RWPE2 (cell line): ENCODE measurements at regions not wholly inside any gene's neighbourhood (a gene's known extent, or its start where the extent isn't known, plus 50 kb on each side); places are given as distances from the start of the nearest gene placed in this dataset.

Experiments
- ATAC-seq: fragments of 200-7000 bp; cut with Tn5 transposase; 3 replicates; pipeline ENCODE4 v1.9.1; 2021; ENCODE audit warnings: low read depth
- DNase-seq: peaks from one replicate; pipeline ENCODE4 v3.0.0-alpha.2; 2020; ENCODE audit warnings: low spot score
- H3K27ac ChIP-seq: fragments of 450-650 bp; 2 replicates; pipeline ENCODE4 v1.5.1; 2017; ENCODE audit warnings: mild to moderate bottlenecking; ENCODE audit not compliant: poor library complexity, severe bottlenecking
- H3K27me3 ChIP-seq: fragments of 250-450 bp; sonication (Bioruptor Pico); 2 replicates; pipeline ENCODE4 v1.5.1; 2021; ENCODE audit warnings: mild to moderate bottlenecking, moderate library complexity; ENCODE audit not compliant: insufficient read depth, poor library complexity, severe bottlenecking
- H3K36me3 ChIP-seq: fragments of 250-450 bp; sonication (Bioruptor Pico); 2 replicates; pipeline ENCODE4 v1.5.1; 2020; ENCODE audit warnings: low read depth, mild to moderate bottlenecking, moderate library complexity
- H3K4me1 ChIP-seq: fragments of 250-450 bp; sonication (Bioruptor Pico); 2 replicates; pipeline ENCODE4 v1.5.1; 2021; ENCODE audit warnings: mild to moderate bottlenecking, moderate library complexity; ENCODE audit not compliant: insufficient read depth, poor library complexity, severe bottlenecking
- H3K4me3 ChIP-seq: fragments of 250-450 bp; sonication (Bioruptor Pico); 2 replicates; pipeline ENCODE4 v1.5.1; 2021; ENCODE audit warnings: mild to moderate bottlenecking, moderate library complexity; ENCODE audit not compliant: severe bottlenecking
- H3K9me3 ChIP-seq: fragments of 250-450 bp; sonication (Bioruptor Pico); 2 replicates; pipeline ENCODE4 v1.5.1; 2021; ENCODE audit warnings: mild to moderate bottlenecking, moderate library complexity; ENCODE audit not compliant: severe bottlenecking
- CTCF ChIP-seq: fragments of 450-650 bp; IDR thresholded peaks from one replicate; pipeline ENCODE4 v1.5.1; 2017; ENCODE audit warnings: mild to moderate bottlenecking, moderate library complexity; ENCODE audit not compliant: poor library complexity, severe bottlenecking

- Histone ChIP-seq H3K9me3 (no peaks in the 10 kb centered on the region), H3K4me1 (no peaks in the 10 kb centered on the region), H3K27me3 (no peaks in the 10 kb centered on the region), H3K27ac (no peak overlapping the region), H3K36me3 (no peaks in the 10 kb centered on the region), H3K4me3 (no peak overlapping the region)
- DNase-seq: no peak
- ATAC-seq: no peak
- TF ChIP-seq CTCF: no peak
These were observed 98.5 kb upstream of the MAGEB16 start for GRCh38 chrX:35699642-35700041.

- Histone ChIP-seq H3K9me3 (no peaks in the 10 kb centered on the region), H3K4me3 (no peak overlapping the region), H3K27me3 (no peaks in the 10 kb centered on the region), H3K4me1 (no peaks in the 10 kb centered on the region), H3K36me3 (no peaks in the 10 kb centered on the region), H3K27ac (no peak overlapping the region)
- DNase-seq (no peak), ATAC-seq (no peak)
- no peak for TF ChIP-seq CTCF
These were observed 98.0 kb upstream of the MAGEB16 start for GRCh38 chrX:35700121-35700520.

- DNase-seq: no peak
- no peaks in the 10 kb centered on the region for H3K4me1 ChIP-seq
- no peak for TF ChIP-seq CTCF
- ATAC-seq: no peak
- H3K9me3 ChIP-seq: no peaks in the 10 kb centered on the region
- H3K27me3 ChIP-seq: no peaks in the 10 kb centered on the region
- no peaks in the 10 kb centered on the region for H3K36me3 ChIP-seq
- no peak overlapping the region for H3K4me3 ChIP-seq
- H3K27ac ChIP-seq: no peak overlapping the region
These were observed 86.9 kb upstream of the MAGEB16 start for GRCh38 chrX:35711281-35711680.

- no peak for TF ChIP-seq CTCF
- DNase-seq (no peak), ATAC-seq (no peak)
- Histone ChIP-seq H3K36me3 (no peaks in the 10 kb centered on the region), H3K27me3 (no peaks in the 10 kb centered on the region), H3K27ac (no peak overlapping the region), H3K4me1 (no peaks in the 10 kb centered on the region), H3K4me3 (no peak overlapping the region), H3K9me3 (no peaks in the 10 kb centered on the region)
These were observed 76.0 kb upstream of the MAGEB16 start for GRCh38 chrX:35722128-35722527.

GRCh38 chrX:35726176-35726575 lies 72.0 kb upstream of the MAGEB16 start:
- H3K36me3 ChIP-seq: no peaks in the 10 kb centered on the region
- H3K4me1 ChIP-seq: no peaks in the 10 kb centered on the region
- ATAC-seq: no peak
- TF ChIP-seq CTCF: peak; percentile 51
- no peak overlapping the region for H3K27ac ChIP-seq
- H3K9me3 ChIP-seq: no peaks in the 10 kb centered on the region
- no peaks in the 10 kb centered on the region for H3K27me3 ChIP-seq
- H3K4me3 ChIP-seq: no peak overlapping the region
- no peak for DNase-seq
